ENCODE measurements at regions not wholly inside any gene's neighbourhood (a gene's known extent, or its start where the extent isn't known, plus 50 kb on each side); places are given as distances from the start of the nearest gene placed in this dataset.

- TF ChIP-seq CTCF (IDR thresholded peaks at IDR 0.05; ENCODE audit: low read depth, low read length, missing input control) (no peak), YY1 (IDR thresholded peaks at IDR 0.05) (no peak), GABPA (IDR thresholded peaks at IDR 0.05 in 1 of 2, conservative IDR thresholded peaks at IDR 0.05 in 1 of 2) (no peak), FOXA2 (IDR thresholded peaks at IDR 0.05) (no peak), TAF1 (conservative IDR thresholded peaks at IDR 0.05) (no peak)
Measured at GRCh38 chr2:62370321-62371250, 135.4 kb downstream of the TMEM17 start.

Data from liver (tissue), 3 donors.